Neural progenitor cell (in vitro differentiated cells): ENCODE measurements at regions not wholly inside any gene's neighbourhood (a gene's known extent, or its start where the extent isn't known, plus 50 kb on each side); places are given as distances from the start of the nearest gene placed in this dataset.

Experiments
- DNase-seq: peaks from one replicate; pipeline ENCODE4 v3.0.0-alpha.2; 2016; ENCODE audit warnings: low spot score
- H2AFZ ChIP-seq: fragments of 200-600 bp; sonication (generic); replicated peaks from 2 replicates; pipeline ENCODE4 v1.6.1; 2016; ENCODE audit warnings: antibody characterized with exemption
- H3F3A ChIP-seq: fragments of 200-600 bp; sonication (generic); 2 replicates; pipeline ENCODE4 v1.6.1; 2016; ENCODE audit warnings: antibody characterized with exemption, low read depth
- H3K27ac ChIP-seq: fragments of 200-600 bp; sonication (generic); 2 replicates; pipeline ENCODE4 v1.5.1; 2016; ENCODE audit warnings: mild to moderate bottlenecking
- H3K27me3 ChIP-seq: fragments of 200-600 bp; sonication (generic); 2 replicates; pipeline ENCODE4 v1.6.1; 2016; ENCODE audit warnings: mild to moderate bottlenecking, moderate library complexity
- H3K36me3 ChIP-seq: fragments of 200-600 bp; sonication (generic); 2 replicates; pipeline ENCODE4 v1.5.1; 2016
- H3K4me1 ChIP-seq: fragments of 200-600 bp; sonication (generic); 2 replicates; pipeline ENCODE4 v1.6.1; 2016; ENCODE audit warnings: mixed run types
- H3K4me2 ChIP-seq: fragments of 200-600 bp; sonication (generic); 2 replicates; pipeline ENCODE4 v1.6.1; 2016
- H3K4me3 ChIP-seq: fragments of 200-600 bp; sonication (generic); 2 replicates; pipeline ENCODE4 v1.5.1; 2016
- H3K79me2 ChIP-seq: fragments of 200-600 bp; sonication (generic); 2 replicates; pipeline ENCODE4 v1.6.1; 2016; ENCODE audit warnings: low read depth
- H3K9ac ChIP-seq: fragments of 200-600 bp; sonication (generic); 2 replicates; pipeline ENCODE4 v1.6.1; 2016
- H3K9me3 ChIP-seq: fragments of 200-600 bp; sonication (generic); 2 replicates; pipeline ENCODE4 v1.5.1; 2016; ENCODE audit warnings: low read depth
- H4K20me1 ChIP-seq: fragments of 200-600 bp; sonication (generic); 2 replicates; pipeline ENCODE4 v1.6.1; 2016; ENCODE audit warnings: low read depth
- H3K27ac Mint-ChIP-seq: 3 replicates; pipeline ENCODE4 v1.8.0; 2021; ENCODE audit warnings: mixed read lengths
- H3K27me3 Mint-ChIP-seq: 2 replicates; pipeline ENCODE4 v1.8.0; 2022; ENCODE audit warnings: low read depth, mild to moderate bottlenecking, inconsistent platforms, moderate library complexity, mixed read lengths; ENCODE audit not compliant: insufficient read depth
- H3K36me3 Mint-ChIP-seq: 3 replicates; pipeline ENCODE4 v1.8.0; 2021; ENCODE audit warnings: mixed read lengths
- H3K4me1 Mint-ChIP-seq: 3 replicates; pipeline ENCODE4 v1.8.0; 2021; ENCODE audit warnings: mixed read lengths
- H3K4me3 Mint-ChIP-seq: 3 replicates; pipeline ENCODE4 v1.8.0; 2021; ENCODE audit warnings: mild to moderate bottlenecking, moderate library complexity, mixed read lengths
- H3K9me3 Mint-ChIP-seq: 3 replicates; pipeline ENCODE4 v1.8.0; 2020; ENCODE audit warnings: mixed read lengths
- EZH2 ChIP-seq: fragments of 200-600 bp; sonication (generic); IDR thresholded peaks from 2 replicates; pipeline ENCODE4 v1.6.1; 2017; ENCODE audit warnings: antibody characterized with exemption, mild to moderate bottlenecking, moderate library complexity
- EZH2phosphoT487 ChIP-seq: fragments of 200-600 bp; sonication (generic); IDR thresholded peaks from 2 replicates; pipeline ENCODE4 v1.6.1; 2017; ENCODE audit warnings: antibody characterized with exemption
- TF ChIP-seq, protein P1 (sequence below): fragments of 200-600 bp; sonication (generic); IDR thresholded peaks from 2 replicates; pipeline ENCODE4 v1.5.1; 2017; ENCODE audit warnings: antibody characterized with exemption, mild to moderate bottlenecking

- no peak overlapping the region for H3K9ac ChIP-seq
- H2AFZ ChIP-seq, result no peak overlapping the region
- H3K27me3 Mint-ChIP-seq, result no peaks in the 10 kb centered on the region
- H3K36me3 Mint-ChIP-seq, result no peaks in the 10 kb centered on the region
- H3K36me3 ChIP-seq, result no peaks in the 10 kb centered on the region
- H3K4me3 Mint-ChIP-seq, result no peak overlapping the region
- H3K79me2 ChIP-seq, result no peaks in the 10 kb centered on the region
- H3K4me1 ChIP-seq, result no peaks in the 10 kb centered on the region
- H3K4me1 Mint-ChIP-seq, result peaks cover 13% of the 10 kb centered on the region
- no peak overlapping the region for H3K27ac ChIP-seq
- H3K27ac Mint-ChIP-seq, result no peak overlapping the region
- H3K27me3 ChIP-seq, result no peaks in the 10 kb centered on the region
- H3K9me3 ChIP-seq, result no peaks in the 10 kb centered on the region
- H3F3A ChIP-seq, result no peaks in the 10 kb centered on the region
- H4K20me1 ChIP-seq, result no peaks in the 10 kb centered on the region
- H3K4me2 ChIP-seq, result no peak overlapping the region
- peaks cover 2% of the 10 kb centered on the region for H3K9me3 Mint-ChIP-seq
- no peak for TF ChIP-seq EZH2
- H3K4me3 ChIP-seq, result no peak overlapping the region
- no peak for DNase-seq
Observed at GRCh38 chr22:26812731-26813130, 155.3 kb downstream of the MIAT start.

DNA sequence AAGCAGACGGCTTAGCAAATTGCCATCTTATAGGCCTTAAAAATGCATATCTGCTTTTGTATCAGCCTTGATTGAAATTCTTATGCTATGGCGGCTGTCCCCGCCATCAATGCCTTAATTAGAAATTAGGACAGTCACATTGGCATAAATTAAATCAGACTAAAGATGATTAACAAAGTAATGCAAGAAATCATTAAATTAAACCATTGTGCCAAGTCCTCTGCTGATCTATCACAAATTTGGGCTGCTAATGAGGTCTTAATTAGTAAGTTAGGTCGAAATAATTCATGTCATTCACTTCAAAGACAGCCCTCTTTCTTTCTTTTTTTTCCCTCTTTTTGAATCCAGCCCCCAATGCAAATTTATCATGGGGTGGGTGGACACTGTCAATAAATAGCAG, 159.3 kb downstream of the MIAT start:
- no peak for DNase-seq
- no peaks in the 10 kb centered on the region for H3K27me3 ChIP-seq
- no peak overlapping the region for H3K4me2 ChIP-seq
- no peaks in the 10 kb centered on the region for H4K20me1 ChIP-seq
- H3K79me2 ChIP-seq, result no peaks in the 10 kb centered on the region
- H2AFZ ChIP-seq, result no peak overlapping the region
- TF ChIP-seq EZH2, result no peak
- TF ChIP-seq, protein P1, sequence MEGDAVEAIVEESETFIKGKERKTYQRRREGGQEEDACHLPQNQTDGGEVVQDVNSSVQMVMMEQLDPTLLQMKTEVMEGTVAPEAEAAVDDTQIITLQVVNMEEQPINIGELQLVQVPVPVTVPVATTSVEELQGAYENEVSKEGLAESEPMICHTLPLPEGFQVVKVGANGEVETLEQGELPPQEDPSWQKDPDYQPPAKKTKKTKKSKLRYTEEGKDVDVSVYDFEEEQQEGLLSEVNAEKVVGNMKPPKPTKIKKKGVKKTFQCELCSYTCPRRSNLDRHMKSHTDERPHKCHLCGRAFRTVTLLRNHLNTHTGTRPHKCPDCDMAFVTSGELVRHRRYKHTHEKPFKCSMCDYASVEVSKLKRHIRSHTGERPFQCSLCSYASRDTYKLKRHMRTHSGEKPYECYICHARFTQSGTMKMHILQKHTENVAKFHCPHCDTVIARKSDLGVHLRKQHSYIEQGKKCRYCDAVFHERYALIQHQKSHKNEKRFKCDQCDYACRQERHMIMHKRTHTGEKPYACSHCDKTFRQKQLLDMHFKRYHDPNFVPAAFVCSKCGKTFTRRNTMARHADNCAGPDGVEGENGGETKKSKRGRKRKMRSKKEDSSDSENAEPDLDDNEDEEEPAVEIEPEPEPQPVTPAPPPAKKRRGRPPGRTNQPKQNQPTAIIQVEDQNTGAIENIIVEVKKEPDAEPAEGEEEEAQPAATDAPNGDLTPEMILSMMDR, result no peak
- no peak for TF ChIP-seq EZH2phosphoT487
- no peak overlapping the region for H3K27ac ChIP-seq
- H3K4me1 ChIP-seq, result no peaks in the 10 kb centered on the region
- H3K9ac ChIP-seq, result no peak overlapping the region
- no peak overlapping the region for H3K27ac Mint-ChIP-seq
- H3F3A ChIP-seq, result no peaks in the 10 kb centered on the region
- H3K4me1 Mint-ChIP-seq, result peaks cover 2% of the 10 kb centered on the region
- H3K9me3 ChIP-seq, result no peaks in the 10 kb centered on the region
- H3K4me3 ChIP-seq, result no peak overlapping the region
- H3K36me3 ChIP-seq, result no peaks in the 10 kb centered on the region
- H3K27me3 Mint-ChIP-seq, result no peaks in the 10 kb centered on the region
- no peaks in the 10 kb centered on the region for H3K36me3 Mint-ChIP-seq
- H3K9me3 Mint-ChIP-seq, result peaks cover 9% of the 10 kb centered on the region
- no peak overlapping the region for H3K4me3 Mint-ChIP-seq

GRCh38 chr22:26817926-26818325, 160.5 kb downstream of the MIAT start:
- H3K4me3 Mint-ChIP-seq, result no peak overlapping the region
- no peaks in the 10 kb centered on the region for H3K27me3 Mint-ChIP-seq
- Histone ChIP-seq H3K27ac (no peak overlapping the region), H4K20me1 (no peaks in the 10 kb centered on the region), H3K4me3 (no peak overlapping the region), H3K9ac (no peak overlapping the region), H3K4me2 (no peak overlapping the region), H3K4me1 (no peaks in the 10 kb centered on the region), H3K36me3 (no peaks in the 10 kb centered on the region), H2AFZ (no peak overlapping the region), H3K79me2 (no peaks in the 10 kb centered on the region), H3F3A (peaks cover 3% of the 10 kb centered on the region), H3K9me3 (no peaks in the 10 kb centered on the region), H3K27me3 (no peaks in the 10 kb centered on the region)
- peaks cover under 1% of the 10 kb centered on the region for H3K4me1 Mint-ChIP-seq
- peaks cover 9% of the 10 kb centered on the region for H3K9me3 Mint-ChIP-seq
- TF ChIP-seq EZH2 (no peak), EZH2phosphoT487 (no peak)
- TF ChIP-seq, protein P1, result no peak
- no peak overlapping the region for H3K27ac Mint-ChIP-seq
- no peaks in the 10 kb centered on the region for H3K36me3 Mint-ChIP-seq
- no peak for DNase-seq

GRCh38 chr22:26821854-26822253, 164.5 kb downstream of the MIAT start:
- peaks cover 2% of the 10 kb centered on the region for H3K27me3 Mint-ChIP-seq
- no peak overlapping the region for H3K4me3 Mint-ChIP-seq
- no peak overlapping the region for H2AFZ ChIP-seq
- no peaks in the 10 kb centered on the region for H3K9me3 ChIP-seq
- no peak overlapping the region for H3K27ac ChIP-seq
- H3K9me3 Mint-ChIP-seq, result peaks cover 9% of the 10 kb centered on the region
- no peak for TF ChIP-seq EZH2phosphoT487
- no peak for TF ChIP-seq EZH2
- TF ChIP-seq, protein P1, result no peak
- no peaks in the 10 kb centered on the region for H3K79me2 ChIP-seq
- H3K36me3 ChIP-seq, result no peaks in the 10 kb centered on the region
- no peak overlapping the region for H3K4me3 ChIP-seq
- H3K36me3 Mint-ChIP-seq, result no peaks in the 10 kb centered on the region
- no peaks in the 10 kb centered on the region for H4K20me1 ChIP-seq
- no peak overlapping the region for H3K4me2 ChIP-seq
- H3K4me1 ChIP-seq, result peaks cover 4% of the 10 kb centered on the region
- H3K27ac Mint-ChIP-seq, result no peak overlapping the region
- peaks cover 5% of the 10 kb centered on the region for H3K4me1 Mint-ChIP-seq
- no peak overlapping the region for H3K9ac ChIP-seq
- no peak for DNase-seq
- no peaks in the 10 kb centered on the region for H3K27me3 ChIP-seq
- peaks cover 13% of the 10 kb centered on the region for H3F3A ChIP-seq
